ENCODE measurements at regions not wholly inside any gene's neighbourhood (a gene's known extent, or its start where the extent isn't known, plus 50 kb on each side); places are given as distances from the start of the nearest gene placed in this dataset.

- TF ChIP-seq CTCF (IDR thresholded peaks at IDR 0.05; ENCODE audit: low read depth, low read length, missing control alignments), result no peak
- no peak for DNase-seq (ENCODE audit: extremely low read depth, low read depth)
- no peak overlapping the region for H3K4me3 ChIP-seq (replicated peaks; ENCODE audit: low read depth, low read length)
Measured at GRCh38 chr5:143646961-143647360, 165.0 kb upstream of the HMHB1 start.

GRCh38 chr5:143645356-143645755 lies 166.6 kb upstream of the HMHB1 start:
- no peak for TF ChIP-seq CTCF (IDR thresholded peaks at IDR 0.05; ENCODE audit: low read depth, low read length, missing control alignments)

GRCh38 chr5:143644727-143645126 lies 167.2 kb upstream of the HMHB1 start:
- TF ChIP-seq CTCF (IDR thresholded peaks at IDR 0.05; ENCODE audit: low read depth, low read length, missing control alignments), result no peak
- DNase-seq (ENCODE audit: extremely low read depth, low read depth), result no peak
- H3K4me3 ChIP-seq (replicated peaks; ENCODE audit: low read depth, low read length), result no peak overlapping the region

More at GRCh38 chr5:143645356-143645755, 166.6 kb upstream of the HMHB1 start:
- no peak for DNase-seq (ENCODE audit: extremely low read depth, low read depth)
- no peak overlapping the region for H3K4me3 ChIP-seq (replicated peaks; ENCODE audit: low read depth, low read length)

- no peak for TF ChIP-seq CTCF (IDR thresholded peaks at IDR 0.05; ENCODE audit: low read depth, low read length, missing control alignments)
- H3K4me3 ChIP-seq (replicated peaks; ENCODE audit: low read depth, low read length), result no peak overlapping the region
- no peak for DNase-seq (ENCODE audit: extremely low read depth, low read depth)
Measured at GRCh38 chr5:143642791-143643190, 169.2 kb upstream of the HMHB1 start.

- no peak overlapping the region for H3K4me3 ChIP-seq (replicated peaks; ENCODE audit: low read depth, low read length)
- DNase-seq (ENCODE audit: extremely low read depth, low read depth), result peak; percentile 21
- TF ChIP-seq CTCF (IDR thresholded peaks at IDR 0.05; ENCODE audit: low read depth, low read length, missing control alignments), result no peak
Measured at GRCh38 chr5:143641549-143642355, 170.2 kb upstream of the HMHB1 start.

- DNase-seq (ENCODE audit: extremely low read depth, low read depth), result no peak
- H3K4me3 ChIP-seq (replicated peaks; ENCODE audit: low read depth, low read length), result no peak overlapping the region
- no peak for TF ChIP-seq CTCF (IDR thresholded peaks at IDR 0.05; ENCODE audit: low read depth, low read length, missing control alignments)
Measured at GRCh38 chr5:143638654-143639053, 173.3 kb upstream of the HMHB1 start.
